Activated naive CD8-positive, alpha-beta T cell (primary cell): ENCODE measurements at regions not wholly inside any gene's neighbourhood (a gene's known extent, or its start where the extent isn't known, plus 50 kb on each side); places are given as distances from the start of the nearest gene placed in this dataset.
"Not testable (repeated sequence)": the region's sequence is repeated elsewhere in the genome, so short reads cannot be mapped to it uniquely, and the experiment has no call there.

Experiments used
- H3K27ac Mint-ChIP-seq: one replicate; pipeline ENCODE4 v1.8.0; 2021; ENCODE audit warnings: mixed read lengths
- H3K27me3 Mint-ChIP-seq: one replicate; pipeline ENCODE4 v1.8.0; 2021; ENCODE audit warnings: mixed read lengths
- H3K36me3 Mint-ChIP-seq: one replicate; pipeline ENCODE4 v1.8.0; 2021; ENCODE audit warnings: mixed read lengths
- H3K4me1 Mint-ChIP-seq: one replicate; pipeline ENCODE4 v1.8.0; 2021; ENCODE audit warnings: low read depth, mixed read lengths
- H3K4me3 Mint-ChIP-seq: one replicate; pipeline ENCODE4 v1.8.0; 2021; ENCODE audit warnings: mild to moderate bottlenecking, mixed read lengths
- H3K9me3 Mint-ChIP-seq: one replicate; pipeline ENCODE4 v1.8.0; 2021; ENCODE audit warnings: low read depth, mixed read lengths

DNA sequence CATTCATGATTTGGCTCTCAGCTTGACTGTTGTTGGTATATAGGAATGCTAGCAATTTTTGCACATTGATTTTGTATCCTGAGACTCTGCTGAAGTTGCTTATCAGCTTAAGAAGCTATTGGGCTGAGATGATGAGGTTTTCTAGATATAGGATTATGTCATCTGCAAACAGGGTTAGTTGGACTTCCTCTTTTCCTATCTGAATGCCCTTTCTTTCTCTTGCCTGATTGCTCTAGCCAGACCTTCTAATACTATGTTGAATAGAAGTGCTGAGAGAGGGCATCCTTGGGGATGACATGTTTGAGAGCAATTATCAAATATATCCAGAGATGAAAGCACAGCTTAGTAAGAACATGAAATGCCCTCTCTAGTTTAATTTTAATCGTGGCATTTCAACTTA, 642.4 kb downstream of the NXPH1 start:
- H3K27ac Mint-ChIP-seq, H3K4me3 Mint-ChIP-seq, H3K27me3 Mint-ChIP-seq, H3K9me3 Mint-ChIP-seq, H3K36me3 Mint-ChIP-seq, H3K4me1 Mint-ChIP-seq: not testable (repeated sequence)

DNA sequence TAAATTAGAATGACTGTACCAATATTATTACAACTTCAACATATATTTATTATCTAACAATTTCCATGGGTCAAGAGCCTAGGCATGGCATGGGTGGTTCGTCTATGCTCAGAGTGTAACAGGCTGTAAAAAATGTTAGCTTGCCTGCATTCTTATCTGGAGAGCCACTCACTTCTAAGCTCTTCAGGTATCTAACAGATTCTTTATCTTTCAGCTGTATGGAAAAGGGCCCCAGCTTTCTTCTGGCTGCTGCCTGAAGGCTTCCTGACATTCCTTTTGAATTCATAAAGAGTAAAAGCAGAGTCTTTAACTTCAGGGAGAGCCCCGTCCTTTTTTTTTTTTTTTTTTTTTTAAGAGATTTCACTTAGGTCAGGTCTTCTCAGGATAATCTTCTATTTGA, 648.8 kb downstream of the NXPH1 start:
- no peaks in the 10 kb centered on the region for H3K9me3 Mint-ChIP-seq
- no peak overlapping the region for H3K4me3 Mint-ChIP-seq
- H3K27me3 Mint-ChIP-seq = no peaks in the 10 kb centered on the region
- H3K4me1 Mint-ChIP-seq = no peaks in the 10 kb centered on the region
- no peak overlapping the region for H3K27ac Mint-ChIP-seq
- no peaks in the 10 kb centered on the region for H3K36me3 Mint-ChIP-seq

DNA sequence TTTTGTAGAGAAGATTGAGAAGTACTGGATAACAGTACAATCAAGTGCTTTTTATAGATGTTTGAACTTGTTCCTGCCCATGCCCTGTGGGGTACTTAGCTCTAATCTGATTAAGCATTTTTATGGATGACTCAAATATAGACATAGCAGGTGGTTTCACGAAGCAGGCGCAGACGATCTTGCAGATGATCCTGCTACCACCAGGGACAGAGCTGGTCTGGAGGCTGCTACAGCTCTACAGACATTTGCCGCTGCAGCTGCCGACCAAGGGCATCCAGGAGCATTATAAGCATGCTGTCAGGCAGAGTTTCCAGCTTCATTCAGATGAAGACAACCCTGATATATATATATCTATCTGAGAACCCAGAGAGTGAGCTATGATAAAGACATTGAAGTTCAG, 650.4 kb downstream of the NXPH1 start:
- no peaks in the 10 kb centered on the region for H3K4me1 Mint-ChIP-seq
- H3K9me3 Mint-ChIP-seq = no peaks in the 10 kb centered on the region
- H3K36me3 Mint-ChIP-seq = no peaks in the 10 kb centered on the region
- H3K4me3 Mint-ChIP-seq = no peak overlapping the region
- H3K27me3 Mint-ChIP-seq = no peaks in the 10 kb centered on the region
- no peak overlapping the region for H3K27ac Mint-ChIP-seq

DNA sequence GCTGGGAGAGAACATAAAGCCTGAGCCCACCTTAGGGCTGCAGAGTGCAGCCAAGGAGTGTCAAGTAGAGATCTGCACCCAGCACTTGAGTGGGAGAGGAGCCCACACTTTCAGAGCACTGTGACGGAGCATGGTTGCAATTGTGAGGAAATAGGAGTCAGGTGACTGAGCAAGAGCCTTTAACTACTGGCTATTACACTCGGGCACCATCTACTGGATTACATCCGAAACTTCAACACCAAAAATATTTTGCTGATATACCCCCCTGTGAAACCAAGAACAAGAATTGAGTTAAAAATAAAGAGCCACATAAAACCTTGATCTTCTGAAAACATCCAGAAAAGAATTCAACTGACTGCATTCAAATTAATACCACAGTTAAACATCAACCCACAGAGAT, 657.9 kb downstream of the NXPH1 start:
- H3K4me1 Mint-ChIP-seq = no peaks in the 10 kb centered on the region
- H3K9me3 Mint-ChIP-seq = peaks cover 9% of the 10 kb centered on the region
- H3K36me3 Mint-ChIP-seq = no peaks in the 10 kb centered on the region
- no peaks in the 10 kb centered on the region for H3K27me3 Mint-ChIP-seq
- H3K27ac Mint-ChIP-seq = no peak overlapping the region
- no peak overlapping the region for H3K4me3 Mint-ChIP-seq

DNA sequence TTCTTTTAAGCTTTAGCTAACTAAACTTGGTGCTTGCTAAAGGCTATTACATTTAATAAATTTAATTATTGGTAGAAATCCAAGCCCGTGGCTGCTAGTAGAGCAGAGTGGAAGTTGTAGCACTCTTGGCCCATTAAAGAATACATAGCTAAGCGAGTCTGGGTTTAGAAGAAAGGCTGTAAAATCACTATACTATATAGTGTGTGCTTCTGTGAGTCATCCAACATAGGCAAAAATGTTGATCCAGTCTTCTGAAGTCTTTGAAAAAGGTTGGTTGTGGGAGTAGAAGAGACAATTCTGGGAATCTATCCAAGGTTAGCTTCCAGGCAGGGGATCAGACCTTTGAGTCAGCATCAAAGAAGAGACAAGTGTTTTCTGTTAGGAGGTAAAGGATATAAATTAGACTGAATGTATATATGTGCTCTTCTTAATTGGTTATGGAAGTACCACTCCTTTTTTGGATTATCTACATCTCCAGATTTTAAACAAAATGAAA, 664.2 kb downstream of the NXPH1 start:
- Mint-ChIP-seq H3K4me3 (no peak overlapping the region), H3K27me3 (no peaks in the 10 kb centered on the region), H3K36me3 (no peaks in the 10 kb centered on the region), H3K9me3 (peaks cover 16% of the 10 kb centered on the region), H3K4me1 (no peaks in the 10 kb centered on the region), H3K27ac (no peak overlapping the region)

DNA sequence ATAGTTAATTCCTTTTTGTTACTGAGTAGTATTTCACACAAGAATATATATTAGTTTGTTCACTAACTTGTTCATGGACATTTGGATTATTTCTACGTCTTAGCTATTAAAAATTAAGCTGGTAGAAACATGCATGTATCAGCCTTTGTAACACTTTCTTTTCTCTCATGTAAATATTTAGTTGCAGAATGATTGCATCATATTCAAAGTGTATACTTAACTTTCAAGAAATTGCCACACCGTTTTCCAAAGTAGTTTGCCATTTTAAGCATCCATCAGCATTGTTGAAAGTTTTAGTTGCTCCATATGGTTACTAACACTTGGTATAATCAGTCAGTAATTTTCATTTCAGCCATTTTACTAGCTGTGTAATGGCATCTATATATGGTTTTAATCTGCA, 666.9 kb downstream of the NXPH1 start:
- no peaks in the 10 kb centered on the region for H3K36me3 Mint-ChIP-seq
- H3K4me1 Mint-ChIP-seq = no peaks in the 10 kb centered on the region
- no peak overlapping the region for H3K27ac Mint-ChIP-seq
- peaks cover 7% of the 10 kb centered on the region for H3K9me3 Mint-ChIP-seq
- no peak overlapping the region for H3K4me3 Mint-ChIP-seq
- no peaks in the 10 kb centered on the region for H3K27me3 Mint-ChIP-seq

DNA sequence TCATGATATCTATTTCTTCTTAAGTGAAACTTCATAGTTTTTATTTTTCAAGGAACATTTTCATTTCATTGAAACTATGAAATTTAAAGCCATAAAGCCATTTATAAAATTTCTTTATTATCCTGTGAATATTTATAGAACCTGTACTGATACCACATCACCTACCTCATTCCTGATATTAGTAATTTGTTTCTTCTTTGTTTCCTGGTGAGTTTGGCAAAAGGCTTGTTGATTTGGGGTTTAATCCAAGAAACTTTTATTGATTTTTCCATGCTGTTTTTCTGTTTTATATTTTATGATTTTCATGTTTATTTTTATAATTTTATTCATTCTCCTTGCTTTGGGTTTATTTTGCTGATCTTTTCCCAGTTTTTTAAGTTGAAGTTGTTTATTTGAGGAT, 669.4 kb downstream of the NXPH1 start:
- no peaks in the 10 kb centered on the region for H3K36me3 Mint-ChIP-seq
- peaks cover 7% of the 10 kb centered on the region for H3K9me3 Mint-ChIP-seq
- no peak overlapping the region for H3K4me3 Mint-ChIP-seq
- no peaks in the 10 kb centered on the region for H3K27me3 Mint-ChIP-seq
- H3K27ac Mint-ChIP-seq = no peak overlapping the region
- no peaks in the 10 kb centered on the region for H3K4me1 Mint-ChIP-seq

DNA sequence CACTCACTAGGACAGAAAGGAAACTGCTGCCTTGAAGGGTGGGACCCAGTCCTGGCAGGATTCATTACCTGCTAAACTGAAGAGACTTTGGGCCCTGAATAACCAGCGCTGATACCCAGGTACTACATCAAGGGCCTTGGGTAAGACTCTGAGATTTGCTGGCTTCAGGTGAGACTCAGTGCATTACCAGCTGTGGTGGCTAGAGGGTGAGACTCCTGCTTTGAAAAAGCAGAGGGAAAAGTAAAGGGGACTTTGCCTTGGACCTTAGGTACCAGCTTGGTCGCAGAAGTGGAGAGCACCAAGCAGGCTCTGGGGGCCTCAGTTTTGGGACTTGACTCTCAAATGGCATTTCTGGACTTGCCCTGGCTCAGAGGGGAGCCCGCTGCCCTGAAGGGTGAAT, 673.3 kb downstream of the NXPH1 start:
- no peaks in the 10 kb centered on the region for H3K27me3 Mint-ChIP-seq
- H3K4me1 Mint-ChIP-seq = no peaks in the 10 kb centered on the region
- H3K9me3 Mint-ChIP-seq = peaks cover 16% of the 10 kb centered on the region
- no peak overlapping the region for H3K4me3 Mint-ChIP-seq
- H3K27ac Mint-ChIP-seq = no peak overlapping the region
- no peaks in the 10 kb centered on the region for H3K36me3 Mint-ChIP-seq

DNA sequence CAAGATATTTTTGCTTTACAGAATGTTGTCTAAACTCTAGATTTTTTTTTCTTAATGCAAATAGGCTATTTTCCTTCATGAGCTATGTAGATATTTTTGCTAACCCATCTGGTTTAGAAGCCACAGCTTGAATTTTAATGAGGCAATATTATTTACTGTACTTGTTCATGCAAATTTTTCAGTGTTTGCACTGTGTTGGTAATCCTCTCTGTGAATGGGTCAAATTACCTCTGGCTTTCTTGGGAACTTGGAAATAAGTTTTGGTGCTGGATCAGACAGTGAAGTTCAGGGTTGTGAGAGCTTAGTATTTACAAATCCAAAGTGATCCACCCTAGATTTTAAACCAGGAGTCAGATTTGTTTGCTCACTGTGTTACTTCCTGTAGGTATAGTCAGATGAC, 686.9 kb downstream of the NXPH1 start:
- Mint-ChIP-seq H3K4me3 (no peak overlapping the region), H3K9me3 (peaks cover 6% of the 10 kb centered on the region), H3K27ac (no peak overlapping the region), H3K4me1 (no peaks in the 10 kb centered on the region), H3K27me3 (no peaks in the 10 kb centered on the region), H3K36me3 (no peaks in the 10 kb centered on the region)

DNA sequence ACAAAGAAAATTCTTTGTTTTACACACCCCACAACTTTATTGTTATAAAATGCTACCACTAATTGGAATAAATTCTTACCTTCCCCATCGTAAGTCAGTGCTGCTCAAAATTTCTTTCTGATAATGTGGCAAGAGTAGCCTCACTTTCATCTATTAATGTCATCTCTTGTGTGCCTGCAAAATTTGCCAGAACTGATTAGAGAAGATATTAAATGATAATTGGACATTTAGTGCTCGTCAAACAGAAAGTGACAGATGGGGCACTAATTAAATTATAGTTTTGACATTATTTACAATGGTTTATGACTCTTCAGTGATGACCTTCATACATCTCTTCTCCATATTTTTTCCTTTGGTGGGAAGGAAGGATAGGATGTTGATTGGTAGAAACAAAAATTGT, 690.9 kb downstream of the NXPH1 start:
- Mint-ChIP-seq H3K9me3 (peaks cover 6% of the 10 kb centered on the region), H3K27ac (no peak overlapping the region), H3K4me3 (no peak overlapping the region), H3K36me3 (no peaks in the 10 kb centered on the region), H3K4me1 (no peaks in the 10 kb centered on the region), H3K27me3 (no peaks in the 10 kb centered on the region)

DNA sequence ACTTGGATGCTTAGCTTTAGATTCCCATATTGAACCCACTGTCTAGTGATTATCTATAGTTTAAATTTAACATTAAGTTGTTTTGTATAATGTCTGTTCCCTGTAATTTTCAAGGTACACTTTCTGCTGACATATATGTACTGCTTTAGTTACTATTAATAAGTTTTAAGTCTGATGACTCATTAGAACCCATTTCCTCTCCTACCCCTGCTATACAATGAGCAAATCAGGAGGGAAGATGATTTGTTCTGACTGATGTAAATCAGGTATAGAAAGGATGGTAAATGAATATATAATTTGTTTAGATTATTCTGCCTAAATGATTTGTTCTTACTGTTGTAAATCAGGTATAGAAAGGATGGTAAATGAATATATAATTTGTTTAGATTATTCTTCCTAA, 691.8 kb downstream of the NXPH1 start:
- H3K36me3 Mint-ChIP-seq = no peaks in the 10 kb centered on the region
- no peaks in the 10 kb centered on the region for H3K4me1 Mint-ChIP-seq
- no peak overlapping the region for H3K4me3 Mint-ChIP-seq
- H3K27ac Mint-ChIP-seq = no peak overlapping the region
- H3K27me3 Mint-ChIP-seq = no peaks in the 10 kb centered on the region
- H3K9me3 Mint-ChIP-seq = peaks cover 10% of the 10 kb centered on the region

DNA sequence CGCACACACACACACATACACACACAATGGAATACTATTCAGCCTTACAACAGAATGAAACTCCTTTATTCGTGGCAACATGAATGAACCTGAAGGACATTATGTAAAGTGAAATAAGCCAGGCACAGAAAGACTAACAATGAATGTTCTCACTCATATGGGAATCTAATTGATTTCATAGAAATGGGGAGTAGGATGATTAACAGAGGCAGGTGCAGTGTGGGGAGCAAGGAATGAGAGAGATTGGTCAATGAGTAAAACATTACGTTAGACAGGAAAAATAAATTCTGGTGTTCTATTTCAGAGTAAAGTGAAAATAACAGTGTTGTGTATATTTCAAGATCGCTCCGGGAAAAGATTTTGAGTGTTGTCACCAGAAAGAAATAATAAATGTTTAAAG, 694.5 kb downstream of the NXPH1 start:
- Mint-ChIP-seq H3K4me3 (no peak overlapping the region), H3K27me3 (no peaks in the 10 kb centered on the region)

DNA sequence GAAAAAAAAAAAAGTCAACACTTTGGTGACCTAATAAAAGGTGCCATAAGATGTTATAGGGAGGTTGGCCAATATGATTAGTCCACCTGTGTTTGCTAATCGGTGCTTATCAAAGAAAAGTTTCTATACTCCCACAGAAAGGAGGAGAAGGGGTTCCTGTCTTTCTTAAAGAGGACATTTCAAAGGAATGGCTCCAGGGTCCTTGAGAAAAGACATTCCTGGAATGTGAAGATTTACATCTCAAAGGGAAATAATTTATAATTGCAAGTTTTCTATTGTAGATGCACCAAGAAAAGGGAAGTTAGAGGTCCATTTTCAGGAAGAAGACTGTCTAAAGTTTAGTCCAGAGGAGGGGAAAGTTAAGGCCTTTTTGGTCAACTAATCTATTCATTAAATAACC, 715.3 kb downstream of the NXPH1 start:
- Mint-ChIP-seq H3K27me3 (no peaks in the 10 kb centered on the region), H3K27ac (no peak overlapping the region), H3K4me1 (no peaks in the 10 kb centered on the region), H3K36me3 (no peaks in the 10 kb centered on the region), H3K4me3 (no peak overlapping the region), H3K9me3 (peaks cover 3% of the 10 kb centered on the region)

More for the DNA sequence above, 694.5 kb downstream of the NXPH1 start:
- Mint-ChIP-seq H3K4me1 (no peaks in the 10 kb centered on the region), H3K9me3 (peaks cover 9% of the 10 kb centered on the region), H3K36me3 (no peaks in the 10 kb centered on the region), H3K27ac (no peak overlapping the region)

DNA sequence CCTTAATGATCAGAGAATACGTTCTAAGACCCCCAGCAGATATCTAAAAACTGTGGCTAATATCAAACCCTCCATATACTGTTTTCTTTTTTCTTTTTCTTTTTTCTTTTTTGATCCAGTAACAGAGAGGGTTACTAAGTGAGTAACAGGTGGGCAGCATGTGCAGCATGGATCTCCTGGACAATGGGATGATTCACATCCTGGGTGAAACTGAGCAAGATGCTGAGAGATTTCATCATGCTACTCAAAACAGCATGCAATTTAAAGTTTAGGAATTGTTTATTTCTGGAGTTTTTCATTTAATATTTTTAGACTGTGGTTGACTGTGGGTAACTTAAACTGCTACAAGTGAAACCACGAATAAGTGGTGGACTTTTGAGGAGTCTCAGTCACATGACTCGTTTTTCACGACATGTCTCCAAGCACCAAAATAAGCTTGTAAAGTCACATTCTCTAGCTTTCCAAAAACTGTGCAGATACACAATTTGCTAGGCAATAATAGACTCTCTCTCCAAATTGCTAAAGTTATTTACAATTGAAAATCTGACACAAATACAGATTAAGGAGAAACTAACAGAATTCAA, 716.2 kb downstream of the NXPH1 start:
- peaks cover 3% of the 10 kb centered on the region for H3K9me3 Mint-ChIP-seq
- no peak overlapping the region for H3K27ac Mint-ChIP-seq
- H3K36me3 Mint-ChIP-seq = no peaks in the 10 kb centered on the region
- H3K4me1 Mint-ChIP-seq = no peaks in the 10 kb centered on the region
- no peak overlapping the region for H3K4me3 Mint-ChIP-seq
- H3K27me3 Mint-ChIP-seq = no peaks in the 10 kb centered on the region

DNA sequence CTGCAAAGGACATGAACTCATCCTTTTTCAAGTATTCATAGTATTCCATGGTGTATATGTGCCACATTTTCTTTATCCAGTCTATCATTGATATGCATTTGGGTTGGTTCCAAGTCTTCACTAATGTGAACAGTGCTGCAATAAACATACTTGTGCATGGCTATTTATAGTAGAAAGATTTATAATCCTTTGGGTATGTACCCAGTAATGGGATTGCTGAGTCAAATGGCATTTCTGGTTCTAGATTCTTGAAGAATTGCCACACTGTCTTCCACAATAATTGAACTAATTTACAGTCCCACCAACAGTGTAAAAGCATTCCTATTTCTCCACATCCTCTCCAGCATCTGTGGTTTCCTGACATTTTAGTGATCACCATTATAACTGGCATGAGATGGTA, 730.3 kb downstream of the NXPH1 start:
- H3K4me3 Mint-ChIP-seq, H3K9me3 Mint-ChIP-seq, H3K27ac Mint-ChIP-seq, H3K4me1 Mint-ChIP-seq, H3K27me3 Mint-ChIP-seq, H3K36me3 Mint-ChIP-seq: not testable (repeated sequence)

DNA sequence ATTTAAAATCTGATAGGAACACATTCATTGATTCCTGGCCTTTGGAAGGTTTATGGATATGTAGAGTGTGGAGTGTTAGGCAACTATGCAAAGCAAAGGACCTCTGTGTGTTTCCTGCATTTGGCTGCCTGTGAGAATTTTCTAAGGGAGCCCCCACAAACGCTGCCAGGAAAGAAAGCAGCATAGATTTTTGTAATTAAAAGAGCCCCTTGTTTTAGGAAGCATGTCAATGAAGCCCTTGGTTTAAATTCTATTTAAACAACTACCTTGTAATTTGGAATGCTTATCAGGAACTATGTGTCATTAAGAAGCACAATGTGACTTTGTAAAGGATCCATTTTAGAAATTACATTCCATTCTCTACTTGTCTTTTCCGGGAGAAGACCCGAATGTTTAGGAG, 742.5 kb downstream of the NXPH1 start:
- Mint-ChIP-seq H3K27ac (no peak overlapping the region), H3K36me3 (no peaks in the 10 kb centered on the region), H3K9me3 (peaks cover 3% of the 10 kb centered on the region), H3K27me3 (no peaks in the 10 kb centered on the region), H3K4me3 (no peak overlapping the region), H3K4me1 (no peaks in the 10 kb centered on the region)
